ENCODE measurements at regions not wholly inside any gene's neighbourhood (a gene's known extent, or its start where the extent isn't known, plus 50 kb on each side); places are given as distances from the start of the nearest gene placed in this dataset.
A peak's percentile ranks its signal among the peaks of the same experiment; 100 is the strongest.

- peak; percentile 51 for TF ChIP-seq CTCF (IDR thresholded peaks at IDR 0.05; ENCODE audit: low read depth, low read length, missing control alignments)
- DNase-seq (ENCODE audit: extremely low read depth, low read depth), result no peak
- H3K4me3 ChIP-seq (replicated peaks; ENCODE audit: low read depth, low read length), result no peak overlapping the region
Observed at GRCh38 chr12:92608151-92609091, 94.4 kb upstream of the PLEKHG7 start.

- TF ChIP-seq CTCF (IDR thresholded peaks at IDR 0.05; ENCODE audit: low read depth, low read length, missing control alignments), result no peak
- no peak for DNase-seq (ENCODE audit: extremely low read depth, low read depth)
- no peak overlapping the region for H3K4me3 ChIP-seq (replicated peaks; ENCODE audit: low read depth, low read length)
Observed at GRCh38 chr12:92606956-92607355, 95.8 kb upstream of the PLEKHG7 start.

GRCh38 chr12:92605621-92606170 lies 97.1 kb upstream of the PLEKHG7 start:
- no peak overlapping the region for H3K4me3 ChIP-seq (replicated peaks; ENCODE audit: low read depth, low read length)
- no peak for TF ChIP-seq CTCF (IDR thresholded peaks at IDR 0.05; ENCODE audit: low read depth, low read length, missing control alignments)
- no peak for DNase-seq (ENCODE audit: extremely low read depth, low read depth)

- TF ChIP-seq CTCF (IDR thresholded peaks at IDR 0.05; ENCODE audit: low read depth, low read length, missing control alignments), result no peak
- no peak overlapping the region for H3K4me3 ChIP-seq (replicated peaks; ENCODE audit: low read depth, low read length)
- no peak for DNase-seq (ENCODE audit: extremely low read depth, low read depth)
Observed at GRCh38 chr12:92604786-92605185, 98.0 kb upstream of the PLEKHG7 start.

GRCh38 chr12:92603741-92604432 lies 98.9 kb upstream of the PLEKHG7 start:
- no peak overlapping the region for H3K4me3 ChIP-seq (replicated peaks; ENCODE audit: low read depth, low read length)
- DNase-seq (ENCODE audit: extremely low read depth, low read depth), result no peak
- TF ChIP-seq CTCF (IDR thresholded peaks at IDR 0.05; ENCODE audit: low read depth, low read length, missing control alignments), result peak; percentile 5

- TF ChIP-seq CTCF (IDR thresholded peaks at IDR 0.05; ENCODE audit: low read depth, low read length, missing control alignments), result no peak
- DNase-seq (ENCODE audit: extremely low read depth, low read depth), result no peak
- no peak overlapping the region for H3K4me3 ChIP-seq (replicated peaks; ENCODE audit: low read depth, low read length)
Observed at GRCh38 chr12:92602930-92603623, 99.7 kb upstream of the PLEKHG7 start.
